ENCODE measurements at regions not wholly inside any gene's neighbourhood (a gene's known extent, or its start where the extent isn't known, plus 50 kb on each side); places are given as distances from the start of the nearest gene placed in this dataset.

DNA sequence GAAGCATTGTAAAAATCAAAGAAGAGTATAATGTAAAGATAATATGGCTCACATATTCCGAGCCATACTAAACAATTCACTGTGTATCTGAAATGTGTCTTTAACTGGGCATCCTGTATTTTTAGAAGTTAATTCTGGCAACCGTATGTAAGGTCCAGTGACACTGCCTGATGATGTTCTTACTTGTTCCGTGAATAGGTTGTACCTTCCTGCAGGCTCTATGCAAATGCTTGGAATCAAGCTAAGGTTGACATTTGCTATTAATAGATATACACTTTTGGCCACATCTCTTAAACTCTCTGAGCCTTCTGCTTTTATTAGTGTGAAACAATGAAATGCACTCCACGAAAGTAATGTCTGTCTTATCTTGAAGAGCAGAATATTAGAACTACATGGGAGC lies 534.6 kb downstream of the CCDC85A start:
- DNase-seq = no peak
- H3K9me2 ChIP-seq (replicated peaks; ENCODE audit: insufficient read depth, low read length) = no peaks in the 10 kb centered on the region
- H3K79me2 ChIP-seq (ENCODE audit: low read length) = no peaks in the 10 kb centered on the region

DNA sequence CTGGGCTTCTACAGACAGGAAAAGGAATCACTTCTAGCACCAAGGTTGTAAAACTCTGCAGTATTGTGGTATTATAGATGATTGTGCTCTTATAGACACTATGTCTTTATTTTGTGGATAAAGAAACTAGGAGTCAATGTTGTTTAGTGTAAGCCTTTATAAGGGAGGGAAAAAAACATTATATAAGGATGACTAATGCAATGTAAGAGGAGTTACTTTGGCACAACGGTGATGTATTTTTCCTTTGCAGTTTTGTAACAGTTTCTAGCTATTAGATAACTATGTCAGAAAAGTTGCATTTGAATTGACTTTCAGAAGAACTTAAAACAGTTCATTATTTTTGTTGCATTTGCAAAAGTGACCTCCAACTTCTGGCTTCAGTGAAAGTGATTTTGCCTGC lies 545.4 kb downstream of the CCDC85A start:
- Histone ChIP-seq H3K9me3 (ENCODE audit: low read length) (peaks cover 12% of the 10 kb centered on the region; the same call in 1 of the 2 replicates), H2AFZ (ENCODE audit: low read length) (no peak overlapping the region), H3K4me1 (ENCODE audit: low read length) (no peaks in the 10 kb centered on the region), H3K27me3 (ENCODE audit: low read length) (no peaks in the 10 kb centered on the region), H3K36me3 (ENCODE audit: insufficient read depth, low read length) (no peaks in the 10 kb centered on the region), H3K79me2 (ENCODE audit: low read length) (no peaks in the 10 kb centered on the region), H3K27ac (ENCODE audit: low read length) (no peak overlapping the region), H4K20me1 (ENCODE audit: insufficient read depth, low read depth, low read length) (no peaks in the 10 kb centered on the region), H3K9me2 (replicated peaks; ENCODE audit: insufficient read depth, low read length) (no peaks in the 10 kb centered on the region), H3K4me2 (ENCODE audit: low read depth, low read length, poor library complexity, severe bottlenecking) (no peak overlapping the region), H3K9ac (ENCODE audit: low read length) (no peak overlapping the region), H3K4me3 (ENCODE audit: low read length) (no peak overlapping the region)
- no peak for DNase-seq

More for the DNA sequence above, 534.6 kb downstream of the CCDC85A start:
- Histone ChIP-seq H4K20me1 (ENCODE audit: insufficient read depth, low read depth, low read length) (no peaks in the 10 kb centered on the region), H3K9ac (ENCODE audit: low read length) (no peak overlapping the region), H3K27me3 (ENCODE audit: low read length) (no peaks in the 10 kb centered on the region), H3K4me3 (ENCODE audit: low read length) (no peak overlapping the region), H3K4me2 (ENCODE audit: low read depth, low read length, poor library complexity, severe bottlenecking) (no peak overlapping the region), H3K4me1 (ENCODE audit: low read length) (no peaks in the 10 kb centered on the region), H3K27ac (ENCODE audit: low read length) (no peak overlapping the region), H3K9me3 (ENCODE audit: low read length) (no peaks in the 10 kb centered on the region), H2AFZ (ENCODE audit: low read length) (no peak overlapping the region), H3K36me3 (ENCODE audit: insufficient read depth, low read length) (no peaks in the 10 kb centered on the region)

DNA sequence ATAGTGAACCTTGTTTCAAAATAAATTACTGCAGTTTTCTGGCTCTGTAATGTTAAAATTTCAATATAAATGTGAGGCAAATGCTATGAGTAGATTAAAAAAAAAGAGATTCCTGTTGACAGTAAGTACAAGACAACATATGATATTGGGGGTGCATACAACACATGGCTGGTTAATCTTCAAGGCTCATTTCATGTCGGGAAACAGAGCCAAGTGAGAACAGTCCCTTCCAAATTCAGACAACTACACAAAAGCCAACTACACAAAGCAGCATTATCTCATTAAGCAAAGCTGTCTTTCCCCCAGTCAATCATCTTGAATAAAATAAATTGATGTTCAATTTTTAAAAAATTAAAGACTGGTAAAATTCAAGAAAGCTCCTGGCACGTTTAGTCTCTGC lies 549.2 kb downstream of the CCDC85A start:
- no peak overlapping the region for H2AFZ ChIP-seq (ENCODE audit: low read length)

DNA sequence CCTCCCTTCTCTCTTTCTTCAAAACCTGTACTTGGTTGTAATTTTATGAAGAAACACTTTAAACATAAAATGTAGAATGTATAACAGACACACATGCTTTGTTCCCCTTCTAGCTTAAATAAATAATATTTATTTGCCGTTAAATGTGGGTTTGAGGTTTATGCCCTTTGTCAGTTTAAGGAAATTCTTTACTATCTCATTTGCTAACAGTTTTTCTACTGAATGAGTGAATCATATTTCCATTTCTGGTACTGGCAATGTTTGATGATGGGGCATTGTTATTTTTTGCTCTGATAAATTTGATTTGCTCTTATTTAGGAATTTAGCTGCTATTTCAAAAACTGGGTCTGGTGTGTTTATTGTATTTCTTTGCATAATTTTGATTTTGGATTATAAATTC lies 555.6 kb downstream of the CCDC85A start:
- Histone ChIP-seq H3K79me2 (ENCODE audit: low read length) (no peaks in the 10 kb centered on the region), H3K4me3 (ENCODE audit: low read length) (no peak overlapping the region), H3K4me1 (ENCODE audit: low read length) (no peaks in the 10 kb centered on the region), H3K9me3 (ENCODE audit: low read length) (no peaks in the 10 kb centered on the region; the same call in 1 of the 2 replicates), H3K9ac (ENCODE audit: low read length) (no peak overlapping the region), H4K20me1 (ENCODE audit: insufficient read depth, low read depth, low read length) (no peaks in the 10 kb centered on the region), H3K27ac (ENCODE audit: low read length) (no peak overlapping the region), H3K36me3 (ENCODE audit: insufficient read depth, low read length) (no peaks in the 10 kb centered on the region), H2AFZ (ENCODE audit: low read length) (no peak overlapping the region), H3K27me3 (ENCODE audit: low read length) (no peaks in the 10 kb centered on the region), H3K4me2 (ENCODE audit: low read depth, low read length, poor library complexity, severe bottlenecking) (no peak overlapping the region), H3K9me2 (replicated peaks; ENCODE audit: insufficient read depth, low read length) (peaks cover 5% of the 10 kb centered on the region; the same call in 1 of the 2 replicates)
- no peak for DNase-seq

More for the DNA sequence above, 549.2 kb downstream of the CCDC85A start:
- Histone ChIP-seq H3K27ac (ENCODE audit: low read length) (no peak overlapping the region), H3K4me2 (ENCODE audit: low read depth, low read length, poor library complexity, severe bottlenecking) (no peak overlapping the region), H3K9me2 (replicated peaks; ENCODE audit: insufficient read depth, low read length) (peaks cover 5% of the 10 kb centered on the region; the same call in 1 of the 2 replicates), H3K9ac (ENCODE audit: low read length) (no peak overlapping the region), H4K20me1 (ENCODE audit: insufficient read depth, low read depth, low read length) (no peaks in the 10 kb centered on the region), H3K4me3 (ENCODE audit: low read length) (no peak overlapping the region), H3K36me3 (ENCODE audit: insufficient read depth, low read length) (no peaks in the 10 kb centered on the region), H3K79me2 (ENCODE audit: low read length) (no peaks in the 10 kb centered on the region), H3K4me1 (ENCODE audit: low read length) (no peaks in the 10 kb centered on the region), H3K27me3 (ENCODE audit: low read length) (no peaks in the 10 kb centered on the region), H3K9me3 (ENCODE audit: low read length) (no peaks in the 10 kb centered on the region; the same call in 1 of the 2 replicates)
- DNase-seq = no peak

DNA sequence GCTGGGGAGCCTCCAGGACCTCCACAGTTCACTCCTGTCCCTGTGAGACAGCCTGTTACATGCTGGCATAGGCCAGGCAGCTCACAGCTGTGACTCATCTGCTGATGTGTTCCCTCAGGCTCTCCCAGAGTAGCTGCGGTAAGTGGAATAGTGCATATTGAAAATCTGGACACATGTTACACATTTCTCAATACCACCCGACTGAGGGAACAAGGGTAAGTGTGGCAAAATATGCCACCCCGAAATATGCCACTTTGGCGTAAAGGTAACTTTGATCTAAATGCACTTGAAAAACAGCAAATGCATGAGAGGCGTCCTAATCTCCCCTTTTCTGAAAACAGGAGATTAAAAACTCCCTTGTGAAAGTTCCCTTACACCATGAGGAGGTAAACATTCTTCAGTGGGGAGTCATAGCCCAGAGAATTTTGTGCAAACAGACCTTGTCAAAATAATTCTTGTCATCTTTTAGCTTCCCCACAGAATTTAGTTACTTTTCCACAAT lies 557.9 kb downstream of the CCDC85A start:
- Histone ChIP-seq H3K36me3 (ENCODE audit: insufficient read depth, low read length) (no peaks in the 10 kb centered on the region), H4K20me1 (ENCODE audit: insufficient read depth, low read depth, low read length) (no peaks in the 10 kb centered on the region), H3K9me2 (replicated peaks; ENCODE audit: insufficient read depth, low read length) (no peaks in the 10 kb centered on the region), H3K4me1 (ENCODE audit: low read length) (no peaks in the 10 kb centered on the region), H3K4me2 (ENCODE audit: low read depth, low read length, poor library complexity, severe bottlenecking) (no peak overlapping the region), H2AFZ (ENCODE audit: low read length) (no peak overlapping the region), H3K27me3 (ENCODE audit: low read length) (no peaks in the 10 kb centered on the region), H3K9me3 (ENCODE audit: low read length) (no peaks in the 10 kb centered on the region), H3K79me2 (ENCODE audit: low read length) (no peaks in the 10 kb centered on the region), H3K9ac (ENCODE audit: low read length) (no peak overlapping the region), H3K27ac (ENCODE audit: low read length) (no peak overlapping the region), H3K4me3 (ENCODE audit: low read length) (no peak overlapping the region)
- DNase-seq = no peak

DNA sequence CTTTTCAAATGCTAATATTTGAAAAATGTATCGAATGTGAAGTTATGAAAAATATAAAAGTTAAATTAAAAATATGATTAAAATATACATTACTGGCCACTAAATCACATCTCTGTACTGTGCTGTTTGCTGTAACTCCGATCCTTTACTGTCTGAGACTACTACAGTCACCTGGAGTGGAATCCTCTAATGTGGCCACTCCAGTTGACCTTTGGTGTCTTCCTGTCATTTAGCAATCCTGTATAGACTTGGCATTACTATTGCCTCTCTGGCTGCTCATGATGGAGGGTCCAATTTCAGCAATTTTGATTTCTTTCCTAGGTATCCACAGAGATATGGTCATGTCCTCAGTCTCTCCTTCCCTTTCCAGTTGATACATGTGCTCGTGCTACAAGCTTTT lies 560.0 kb downstream of the CCDC85A start:
- no peak for DNase-seq
- Histone ChIP-seq H3K9ac (ENCODE audit: low read length) (no peak overlapping the region), H3K36me3 (ENCODE audit: insufficient read depth, low read length) (no peaks in the 10 kb centered on the region), H2AFZ (ENCODE audit: low read length) (no peak overlapping the region), H3K79me2 (ENCODE audit: low read length) (no peaks in the 10 kb centered on the region), H3K4me3 (ENCODE audit: low read length) (no peak overlapping the region), H3K9me3 (ENCODE audit: low read length) (no peaks in the 10 kb centered on the region), H3K27ac (ENCODE audit: low read length) (no peak overlapping the region), H4K20me1 (ENCODE audit: insufficient read depth, low read depth, low read length) (no peaks in the 10 kb centered on the region), H3K4me1 (ENCODE audit: low read length) (no peaks in the 10 kb centered on the region), H3K9me2 (replicated peaks; ENCODE audit: insufficient read depth, low read length) (no peaks in the 10 kb centered on the region), H3K27me3 (ENCODE audit: low read length) (no peaks in the 10 kb centered on the region), H3K4me2 (ENCODE audit: low read depth, low read length, poor library complexity, severe bottlenecking) (no peak overlapping the region)

DNA sequence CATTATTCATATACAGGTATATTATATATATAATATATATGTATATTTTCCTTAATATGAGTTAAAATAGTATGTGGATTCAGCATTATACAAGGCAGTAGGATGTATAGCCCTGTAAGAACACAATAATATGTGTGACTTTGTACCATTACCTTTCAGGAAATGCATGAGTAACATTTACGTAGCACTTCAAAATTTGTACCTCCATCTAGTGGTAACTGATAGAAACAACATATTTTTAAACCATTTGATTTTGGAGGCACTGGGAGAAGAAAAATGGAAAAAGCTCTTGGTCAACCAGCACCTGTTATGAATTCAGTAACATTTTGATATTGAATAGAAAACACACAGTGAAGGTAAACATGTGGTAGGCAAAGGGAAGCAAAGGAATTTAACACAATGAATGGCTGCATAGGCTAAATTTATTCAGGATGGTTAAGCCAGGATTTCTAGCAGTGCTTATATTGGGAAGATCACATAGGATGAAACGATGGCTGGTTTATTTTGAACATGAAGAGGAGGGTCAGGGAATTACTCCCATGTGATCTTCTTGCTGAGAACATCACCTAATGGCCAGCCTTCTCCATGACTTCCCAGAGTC lies 565.5 kb downstream of the CCDC85A start:
- Histone ChIP-seq H3K4me2 (ENCODE audit: low read depth, low read length, poor library complexity, severe bottlenecking) (no peak overlapping the region), H3K4me3 (ENCODE audit: low read length) (no peak overlapping the region), H3K9me3 (ENCODE audit: low read length) (no peaks in the 10 kb centered on the region), H3K27me3 (ENCODE audit: low read length) (no peaks in the 10 kb centered on the region), H3K36me3 (ENCODE audit: insufficient read depth, low read length) (no peaks in the 10 kb centered on the region), H3K79me2 (ENCODE audit: low read length) (no peaks in the 10 kb centered on the region), H4K20me1 (ENCODE audit: insufficient read depth, low read depth, low read length) (no peaks in the 10 kb centered on the region), H3K4me1 (ENCODE audit: low read length) (no peaks in the 10 kb centered on the region), H3K9ac (ENCODE audit: low read length) (no peak overlapping the region), H3K27ac (ENCODE audit: low read length) (no peak overlapping the region), H2AFZ (ENCODE audit: low read length) (no peak overlapping the region), H3K9me2 (replicated peaks; ENCODE audit: insufficient read depth, low read length) (no peaks in the 10 kb centered on the region)
- peak; percentile 63 for DNase-seq

DNA sequence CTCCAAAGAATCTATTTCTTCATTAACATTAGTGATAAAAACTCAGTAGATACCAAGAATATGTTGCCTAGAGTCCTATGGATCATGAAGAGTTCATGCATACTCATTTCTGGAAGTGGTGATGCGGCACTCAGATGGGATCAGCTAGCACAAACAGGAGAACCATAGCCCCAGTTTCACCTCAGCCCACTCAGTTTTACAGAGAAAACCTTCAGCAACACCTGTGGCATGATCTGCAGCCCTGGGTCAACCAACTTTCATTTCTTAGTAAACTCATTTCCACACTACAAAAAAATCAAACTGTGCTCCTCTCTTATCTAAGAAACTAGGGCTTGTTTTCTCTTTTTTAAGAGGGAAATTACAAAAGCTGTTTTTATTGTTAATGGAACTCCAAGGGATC lies 569.4 kb downstream of the CCDC85A start:
- Histone ChIP-seq H3K79me2 (ENCODE audit: low read length) (no peaks in the 10 kb centered on the region), H3K4me3 (ENCODE audit: low read length) (no peak overlapping the region), H3K27me3 (ENCODE audit: low read length) (no peaks in the 10 kb centered on the region)

More for the DNA sequence above, 569.4 kb downstream of the CCDC85A start:
- no peaks in the 10 kb centered on the region for H3K9me3 ChIP-seq (ENCODE audit: low read length)
- H4K20me1 ChIP-seq (ENCODE audit: insufficient read depth, low read depth, low read length) = no peaks in the 10 kb centered on the region
- no peak overlapping the region for H3K4me2 ChIP-seq (ENCODE audit: low read depth, low read length, poor library complexity, severe bottlenecking)
- no peak for DNase-seq
- H3K4me1 ChIP-seq (ENCODE audit: low read length) = no peaks in the 10 kb centered on the region
- H3K27ac ChIP-seq (ENCODE audit: low read length) = no peak overlapping the region
- H3K9ac ChIP-seq (ENCODE audit: low read length) = no peak overlapping the region
- H2AFZ ChIP-seq (ENCODE audit: low read length) = no peak overlapping the region
- no peaks in the 10 kb centered on the region for H3K36me3 ChIP-seq (ENCODE audit: insufficient read depth, low read length)
- no peaks in the 10 kb centered on the region for H3K9me2 ChIP-seq (replicated peaks; ENCODE audit: insufficient read depth, low read length)

Measured in Karpas-422 (cell line).